Thyroid gland (tissue), 4 donors: ENCODE measurements at regions not wholly inside any gene's neighbourhood (a gene's known extent, or its start where the extent isn't known, plus 50 kb on each side); places are given as distances from the start of the nearest gene placed in this dataset.

Experiments used
- DNase-seq, 2 donors: peaks; one replicate each; pipeline ENCODE4 v3.0.0-alpha.2; 2019
- H3K27ac ChIP-seq, 3 donors: fragments of 200-600 bp; sonication (generic); 1 replicate in 2 of 3; 2 replicates in 1 of 3; pipeline ENCODE4 v1.5.1; 2016 to 2019; ENCODE audit warnings: mild to moderate bottlenecking in 1 of 3, moderate library complexity in 1 of 3
- H3K27me3 ChIP-seq: fragments of 200-600 bp; sonication (generic); one replicate; pipeline ENCODE4 v1.5.1; 2019
- H3K36me3 ChIP-seq, 2 donors: fragments of 200-600 bp; sonication (generic); one replicate each; pipeline ENCODE4 v1.5.1; 2016 to 2019
- H3K4me1 ChIP-seq, 2 donors: fragments of 200-600 bp; sonication (generic); one replicate each; pipeline ENCODE4 v1.5.1; 2017 to 2019
- H3K4me3 ChIP-seq, 3 donors: fragments of 200-600 bp; sonication (generic); replicated peaks in 1 of 3; 1 replicate in 2 of 3; 2 replicates in 1 of 3; pipeline ENCODE4 v1.5.1; 2016; ENCODE audit warnings: mild to moderate bottlenecking in 1 of 3
- H3K9me3 ChIP-seq: fragments of 200-600 bp; sonication (generic); one replicate; pipeline ENCODE4 v1.5.1; 2017
- POLR2A ChIP-seq, 2 donors: fragments of 450-650 bp; IDR thresholded peaks; one replicate each; pipeline ENCODE4 v1.6.1; 2017; ENCODE audit warnings: antibody characterized with exemption in 2 of 2, mild to moderate bottlenecking in 2 of 2, moderate library complexity in 1 of 2
- WGBS, 2 donors: methylation state at CpG; one replicate each; pipeline ENCODE4 v1.1.5; 2017; 5-methylcytosine and 5-hydroxymethylcytosine counted together
- intact Hi-C: fragments of 100-400 bp; cut with DNase I; formaldehyde crosslinking; loops from one replicate; pipeline ENCODE4 v1.15.1; 2023
- TF ChIP-seq, protein P1 (sequence below), 6 experiments: fragments of 200-600 bp in 3 of 6; fragments of 450-650 bp in 3 of 6; sonication (generic) in 3 of 6; IDR thresholded peaks; one replicate each; pipeline ENCODE4 v1.5.1; 2016 to 2019; ENCODE audit warnings: antibody characterized with exemption in 6 of 6, mild to moderate bottlenecking in 2 of 6, inconsistent platforms in 1 of 6, moderate library complexity in 1 of 6

DNA sequence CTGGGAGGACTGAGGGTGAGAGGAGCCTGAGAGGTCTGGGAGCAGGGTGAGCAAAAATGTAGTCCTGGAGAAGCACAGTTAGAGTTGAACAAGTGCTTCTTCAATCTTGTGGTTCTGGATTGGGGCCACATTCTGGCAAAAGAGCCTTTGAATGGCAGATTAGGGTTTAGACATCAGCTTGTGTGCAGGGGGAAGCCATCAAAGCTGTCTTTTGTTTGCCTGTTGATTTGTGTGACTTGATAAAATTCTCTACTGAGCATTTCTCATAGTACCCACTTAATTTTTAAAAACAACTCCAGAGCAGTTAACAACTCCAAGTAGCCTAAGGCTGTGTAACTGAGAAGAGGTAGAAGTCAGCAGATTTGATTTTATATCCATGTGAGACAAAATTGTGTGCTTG is 166.2 kb downstream of the FAT3 start:
- H3K27ac ChIP-seq: no peak overlapping the region
- intact Hi-C loops: no loop called here
- H3K27me3 ChIP-seq: no peaks in the 10 kb centered on the region
- H3K9me3 ChIP-seq: no peaks in the 10 kb centered on the region
- H3K4me3 ChIP-seq: no peak overlapping the region
- no peak for DNase-seq
- TF ChIP-seq, protein P1, sequence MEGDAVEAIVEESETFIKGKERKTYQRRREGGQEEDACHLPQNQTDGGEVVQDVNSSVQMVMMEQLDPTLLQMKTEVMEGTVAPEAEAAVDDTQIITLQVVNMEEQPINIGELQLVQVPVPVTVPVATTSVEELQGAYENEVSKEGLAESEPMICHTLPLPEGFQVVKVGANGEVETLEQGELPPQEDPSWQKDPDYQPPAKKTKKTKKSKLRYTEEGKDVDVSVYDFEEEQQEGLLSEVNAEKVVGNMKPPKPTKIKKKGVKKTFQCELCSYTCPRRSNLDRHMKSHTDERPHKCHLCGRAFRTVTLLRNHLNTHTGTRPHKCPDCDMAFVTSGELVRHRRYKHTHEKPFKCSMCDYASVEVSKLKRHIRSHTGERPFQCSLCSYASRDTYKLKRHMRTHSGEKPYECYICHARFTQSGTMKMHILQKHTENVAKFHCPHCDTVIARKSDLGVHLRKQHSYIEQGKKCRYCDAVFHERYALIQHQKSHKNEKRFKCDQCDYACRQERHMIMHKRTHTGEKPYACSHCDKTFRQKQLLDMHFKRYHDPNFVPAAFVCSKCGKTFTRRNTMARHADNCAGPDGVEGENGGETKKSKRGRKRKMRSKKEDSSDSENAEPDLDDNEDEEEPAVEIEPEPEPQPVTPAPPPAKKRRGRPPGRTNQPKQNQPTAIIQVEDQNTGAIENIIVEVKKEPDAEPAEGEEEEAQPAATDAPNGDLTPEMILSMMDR (IDR thresholded peaks at IDR 0.05): no peak
- TF ChIP-seq POLR2A (IDR thresholded peaks at IDR 0.05): no peak
- no peaks in the 10 kb centered on the region for H3K4me1 ChIP-seq
- no peaks in the 10 kb centered on the region for H3K36me3 ChIP-seq

DNA sequence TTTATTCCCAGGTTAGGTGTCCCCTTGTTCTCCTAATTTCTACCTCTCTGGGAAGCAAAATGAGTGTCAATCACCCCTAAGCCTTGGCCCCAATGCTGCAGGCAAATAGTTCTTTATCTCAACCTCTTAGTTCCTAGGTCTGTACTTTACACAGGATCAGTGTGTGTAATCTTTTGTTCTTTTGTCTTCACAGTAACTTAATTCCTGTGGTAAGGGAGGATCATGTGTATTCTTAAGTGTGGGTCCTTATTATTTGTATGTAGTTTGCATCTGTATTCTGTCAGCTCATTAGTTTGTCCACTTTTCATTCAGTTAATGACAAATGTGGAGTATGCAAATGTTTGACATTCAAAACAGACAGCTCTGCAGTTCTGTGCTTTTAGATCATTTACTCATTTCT is 166.7 kb downstream of the FAT3 start:
- Histone ChIP-seq H3K36me3 (no peaks in the 10 kb centered on the region), H3K27ac (no peak overlapping the region), H3K4me1 (no peaks in the 10 kb centered on the region), H3K27me3 (no peaks in the 10 kb centered on the region), H3K9me3 (no peaks in the 10 kb centered on the region), H3K4me3 (no peak overlapping the region)
- intact Hi-C loops: no loop called here
- no peak for TF ChIP-seq POLR2A (IDR thresholded peaks at IDR 0.05)
- TF ChIP-seq, protein P1 (IDR thresholded peaks at IDR 0.05): no peak
- DNase-seq: no peak

DNA sequence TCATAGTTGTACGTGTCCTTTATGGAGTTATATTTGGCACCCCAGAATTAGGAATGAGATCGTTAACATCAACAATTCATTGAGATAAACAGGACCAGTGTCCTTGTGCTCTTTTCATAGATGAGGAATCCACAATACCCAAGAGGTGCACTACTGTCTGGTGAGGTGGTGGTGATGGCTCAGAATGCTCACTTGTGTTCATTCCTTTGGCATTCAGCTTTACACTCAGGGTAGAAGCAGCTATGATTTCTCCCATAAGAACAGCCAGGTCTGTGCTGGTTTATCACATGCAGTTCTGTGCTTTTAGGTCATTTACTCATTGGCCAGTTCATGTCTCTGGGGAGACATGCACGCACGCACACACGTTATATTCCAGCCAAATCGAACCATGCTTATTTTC is 167.2 kb downstream of the FAT3 start:
- 78 to 86% methylated on average over 6 of the region's 6 CpGs for WGBS, 2 donors
- H3K4me3 ChIP-seq: no peak overlapping the region
- TF ChIP-seq, protein P1 (IDR thresholded peaks at IDR 0.05): no peak
- no peaks in the 10 kb centered on the region for H3K9me3 ChIP-seq
- no peak overlapping the region for H3K27ac ChIP-seq
- no peaks in the 10 kb centered on the region for H3K4me1 ChIP-seq
- intact Hi-C loops: no loop called here
- no peaks in the 10 kb centered on the region for H3K27me3 ChIP-seq
- H3K36me3 ChIP-seq: no peaks in the 10 kb centered on the region
- no peak for DNase-seq

DNA sequence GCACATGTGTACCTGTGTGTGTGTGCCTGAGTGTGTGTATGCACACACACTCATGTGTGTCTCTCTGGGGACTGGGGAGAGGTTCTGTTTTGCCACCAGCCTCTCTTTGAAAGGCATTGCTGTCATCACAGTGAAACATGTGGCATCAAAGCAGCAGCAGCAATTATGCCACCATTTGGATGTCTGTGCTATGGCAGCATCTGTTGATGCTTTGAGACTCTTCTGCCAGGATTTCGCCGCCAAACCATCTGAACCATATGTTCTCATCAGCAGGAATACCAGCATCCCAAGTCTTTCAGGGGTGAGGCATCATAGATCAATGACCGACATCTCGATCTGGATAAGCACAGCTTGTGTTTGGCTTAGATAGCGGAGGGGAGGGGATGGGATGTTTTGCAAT is 168.6 kb downstream of the FAT3 start:
- WGBS, 2 donors: 68 to 72% methylated on average over 5 of the region's 5 CpGs
- Histone ChIP-seq H3K27me3 (no peaks in the 10 kb centered on the region), H3K4me3 (no peak overlapping the region), H3K9me3 (no peaks in the 10 kb centered on the region), H3K4me1 (no peaks in the 10 kb centered on the region), H3K27ac (no peak overlapping the region), H3K36me3 (no peaks in the 10 kb centered on the region)
- DNase-seq: no peak
- no peak for TF ChIP-seq POLR2A (IDR thresholded peaks at IDR 0.05)
- TF ChIP-seq, protein P1 (IDR thresholded peaks at IDR 0.05): no peak
- intact Hi-C loops: no loop called here

DNA sequence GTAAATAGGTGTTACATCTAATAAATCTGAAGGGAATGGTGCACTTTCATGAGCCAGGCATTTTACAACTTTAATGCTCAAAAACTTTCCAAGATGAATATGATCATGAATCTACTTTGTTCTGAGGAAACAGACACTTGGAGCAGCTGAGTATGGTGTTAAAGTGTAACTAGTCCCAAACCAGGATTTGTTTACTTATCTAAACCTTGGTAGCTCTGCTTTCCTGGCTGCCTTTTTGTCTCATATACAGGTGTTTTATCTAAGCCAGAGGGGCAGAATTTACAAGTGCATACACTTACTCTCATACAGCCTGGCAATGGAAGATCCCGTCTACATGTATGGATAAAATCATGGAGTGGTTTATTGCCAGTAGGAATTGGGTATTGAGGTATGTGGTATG is 171.5 kb downstream of the FAT3 start:
- no peaks in the 10 kb centered on the region for H3K9me3 ChIP-seq
- H3K4me3 ChIP-seq: no peak overlapping the region
- no peak for TF ChIP-seq POLR2A (IDR thresholded peaks at IDR 0.05)
- TF ChIP-seq, protein P1 (IDR thresholded peaks at IDR 0.05): no peak
- 88 to 100% methylated on average over 1 of the region's 1 CpG for WGBS, 2 donors
- H3K36me3 ChIP-seq: no peaks in the 10 kb centered on the region
- no peak for DNase-seq
- intact Hi-C loops: no loop called here
- H3K27ac ChIP-seq: no peak overlapping the region
- H3K4me1 ChIP-seq: no peaks in the 10 kb centered on the region
- H3K27me3 ChIP-seq: no peaks in the 10 kb centered on the region
